HEK293T (cell line): ENCODE measurements at regions not wholly inside any gene's neighbourhood (a gene's known extent, or its start where the extent isn't known, plus 50 kb on each side); places are given as distances from the start of the nearest gene placed in this dataset.

Experiments used
- ARNT ChIP-seq: fragments of 450-650 bp; IDR thresholded peaks from 2 replicates; pipeline ENCODE4 v1.6.1; 2017; ENCODE audit warnings: mild to moderate bottlenecking
- ELF4 ChIP-seq: fragments of 450-650 bp; IDR thresholded peaks from 2 replicates; pipeline ENCODE4 v1.6.1; 2017; ENCODE audit warnings: antibody characterized with exemption
- FOXA1 ChIP-seq: fragments of 450-650 bp; IDR thresholded peaks from 2 replicates; pipeline ENCODE4 v1.6.1; 2016; ENCODE audit warnings: mild to moderate bottlenecking
- FOXK2 ChIP-seq: fragments of 450-650 bp; IDR thresholded peaks from 2 replicates; pipeline ENCODE4 v1.6.1; 2016; ENCODE audit warnings: mild to moderate bottlenecking
- FOXM1 ChIP-seq: fragments of 450-650 bp; IDR thresholded peaks from 2 replicates; pipeline ENCODE4 v1.6.1; 2017; ENCODE audit warnings: mild to moderate bottlenecking, borderline replicate concordance
- HDGF ChIP-seq: fragments of 450-650 bp; IDR thresholded peaks from 2 replicates; pipeline ENCODE4 v1.6.1; 2017; ENCODE audit warnings: antibody characterized with exemption, borderline replicate concordance
- L3MBTL2 ChIP-seq: fragments of 450-650 bp; conservative IDR thresholded peaks from 2 replicates; pipeline ENCODE4 v1.6.1; 2016; ENCODE audit warnings: mild to moderate bottlenecking
- PKNOX1 ChIP-seq: fragments of 450-650 bp; IDR thresholded peaks from 2 replicates; pipeline ENCODE4 v1.6.1; 2016
- SP1 ChIP-seq: fragments of 450-650 bp; IDR thresholded peaks from 2 replicates; pipeline ENCODE4 v1.6.1; 2017

GRCh38 chr1:83075107-83075506 is 923.8 kb downstream of the TTLL7 start:
- TF ChIP-seq ARNT = no peak
- no peak for TF ChIP-seq SP1
- TF ChIP-seq L3MBTL2 = no peak
- no peak for TF ChIP-seq FOXK2
- TF ChIP-seq FOXA1 = no peak
- TF ChIP-seq HDGF = no peak
- TF ChIP-seq PKNOX1 = no peak
- no peak for TF ChIP-seq ELF4
- TF ChIP-seq FOXM1 = no peak
